ENCODE measurements at regions not wholly inside any gene's neighbourhood (a gene's known extent, or its start where the extent isn't known, plus 50 kb on each side); places are given as distances from the start of the nearest gene placed in this dataset.

GRCh38 chr12:91423693-91424050, 241.1 kb upstream of the DCN start:
- no peak for DNase-seq (ENCODE audit: extremely low read depth in 1 of 2, low read depth in 1 of 2)

GRCh38 chr12:91422811-91423692, 240.4 kb upstream of the DCN start:
- no peak for DNase-seq (ENCODE audit: extremely low read depth in 1 of 2, low read depth in 1 of 2)

GRCh38 chr12:91422127-91422526, 239.5 kb upstream of the DCN start:
- DNase-seq (ENCODE audit: extremely low read depth in 1 of 2, low read depth in 1 of 2), result no peak

DNA sequence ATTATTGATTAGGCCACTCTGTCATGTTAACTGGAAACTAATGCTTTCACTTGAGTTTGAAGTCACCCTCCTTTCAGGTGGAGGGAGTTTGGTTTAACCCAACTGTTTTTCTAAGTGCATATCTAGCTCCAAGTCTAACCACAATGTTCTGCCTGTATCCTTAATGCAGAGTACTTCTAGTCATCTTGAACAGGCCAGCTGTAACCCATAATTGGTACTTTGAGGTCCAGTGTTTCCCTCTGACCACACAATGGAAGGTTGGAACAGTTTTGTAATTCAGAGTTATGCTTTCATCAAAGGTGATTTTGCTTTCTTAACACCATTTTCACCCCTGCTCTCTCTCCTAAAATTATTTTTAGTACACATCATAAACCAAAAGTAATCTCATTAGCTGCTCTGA, 237.2 kb upstream of the DCN start:
- no peak for DNase-seq (ENCODE audit: extremely low read depth in 1 of 2, low read depth in 1 of 2)

GRCh38 chr12:91418221-91419090, 235.8 kb upstream of the DCN start:
- no peak for DNase-seq (ENCODE audit: extremely low read depth in 1 of 2, low read depth in 1 of 2)

DNA sequence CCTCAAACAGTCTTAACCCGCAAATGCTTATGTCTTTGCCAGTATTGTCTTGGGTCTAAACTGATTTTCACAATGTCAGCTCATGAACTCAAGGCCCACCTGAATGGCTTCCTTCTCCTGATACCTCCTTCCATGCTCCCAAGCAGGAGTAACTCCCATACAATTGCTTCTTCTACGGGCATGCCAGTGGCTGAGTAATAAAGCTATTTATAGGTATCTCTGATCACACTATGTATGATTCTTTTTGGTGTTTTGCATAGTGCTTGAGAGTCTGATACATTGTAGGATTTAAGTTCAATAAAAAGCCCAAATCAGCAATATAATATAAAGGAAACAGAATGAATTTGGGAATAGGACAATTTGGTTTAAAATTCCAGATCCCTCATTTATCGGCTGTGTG, 235.0 kb upstream of the DCN start:
- no peak for DNase-seq (ENCODE audit: extremely low read depth in 1 of 2, low read depth in 1 of 2)

DNA sequence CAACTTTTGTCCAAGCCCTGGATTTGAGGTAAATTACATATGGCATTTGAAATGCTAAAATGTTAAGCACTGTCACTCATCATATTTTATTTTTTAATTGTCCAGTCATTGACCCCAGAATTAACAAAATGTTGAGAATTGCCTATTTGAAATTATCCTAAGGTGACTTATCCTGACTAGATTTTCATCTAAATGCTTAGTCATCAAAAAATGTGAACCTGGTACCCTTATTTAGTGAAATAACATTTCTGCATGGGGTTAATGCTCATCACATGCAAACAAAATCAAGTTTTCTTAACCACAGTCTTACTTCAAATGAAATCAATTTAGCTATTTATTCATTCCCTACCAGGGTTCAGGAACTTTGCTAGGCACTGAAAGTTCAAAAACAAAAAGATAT, 232.0 kb upstream of the DCN start:
- no peak for DNase-seq (ENCODE audit: extremely low read depth in 1 of 2, low read depth in 1 of 2)

GRCh38 chr12:91413581-91414546, 231.2 kb upstream of the DCN start:
- DNase-seq (ENCODE audit: extremely low read depth in 1 of 2, low read depth in 1 of 2), result no peak

DNA sequence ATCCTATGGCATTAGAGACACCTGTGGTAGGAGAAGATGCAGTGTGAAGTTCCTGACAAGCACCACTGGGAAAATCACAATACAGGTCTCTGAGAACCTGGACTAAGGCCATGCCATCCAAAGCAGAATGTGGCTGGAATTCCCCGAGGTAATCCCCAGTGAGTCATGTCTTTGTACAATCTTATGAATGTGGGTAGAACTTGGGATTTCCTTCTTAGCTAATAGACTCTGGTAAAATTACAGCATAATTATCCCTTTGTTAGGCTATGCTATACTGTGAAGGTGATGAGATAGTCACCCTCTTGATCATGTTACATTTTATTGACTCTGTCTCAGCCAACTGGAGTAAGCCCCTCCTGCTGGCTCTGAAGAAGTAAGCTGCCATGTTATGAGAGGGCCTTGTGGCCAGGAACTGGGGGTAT, 224.3 kb upstream of the DCN start:
- no peak for DNase-seq (ENCODE audit: extremely low read depth in 1 of 2, low read depth in 1 of 2)

GRCh38 chr12:91404441-91404840, 221.8 kb upstream of the DCN start:
- no peak for DNase-seq (ENCODE audit: extremely low read depth in 1 of 2, low read depth in 1 of 2)

- no peak for DNase-seq (ENCODE audit: extremely low read depth in 1 of 2, low read depth in 1 of 2)
These were observed 218.6 kb upstream of the DCN start for GRCh38 chr12:91401190-91401589.

- no peak for DNase-seq (ENCODE audit: extremely low read depth in 1 of 2, low read depth in 1 of 2)
These were observed 217.7 kb upstream of the DCN start for GRCh38 chr12:91400271-91400670.

DNA sequence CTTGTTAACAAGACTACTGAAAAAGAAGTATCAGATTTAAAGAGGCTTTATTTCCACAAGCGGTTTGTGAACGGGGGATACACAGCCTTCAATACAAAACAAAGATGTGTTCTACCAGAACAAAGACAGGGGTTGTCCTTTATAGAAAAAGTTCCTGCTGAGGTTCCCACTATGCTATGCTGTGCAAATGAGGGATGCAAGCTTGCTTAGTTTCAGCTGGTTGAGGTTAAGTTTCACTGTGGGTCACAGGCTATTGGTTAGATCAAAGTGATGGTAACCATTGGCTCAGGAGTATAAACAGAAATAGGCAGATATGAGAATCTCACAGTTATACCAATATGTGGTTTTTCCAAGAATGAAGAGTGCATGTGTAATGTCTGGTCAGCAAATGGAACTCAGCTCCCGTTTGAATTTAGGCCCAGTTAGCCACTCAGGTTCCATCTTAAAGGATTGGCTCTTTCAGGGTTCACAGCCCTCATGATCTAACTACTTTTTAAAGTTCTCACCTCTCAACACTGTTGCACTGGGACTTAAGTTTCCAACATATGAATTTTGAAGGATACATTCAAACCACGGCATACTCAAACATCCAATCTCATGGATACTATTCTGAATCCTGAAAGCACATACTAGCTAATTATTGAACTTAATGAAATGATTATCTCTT, 215.4 kb upstream of the DCN start:
- DNase-seq (ENCODE audit: extremely low read depth in 1 of 2, low read depth in 1 of 2), result no peak

DNA sequence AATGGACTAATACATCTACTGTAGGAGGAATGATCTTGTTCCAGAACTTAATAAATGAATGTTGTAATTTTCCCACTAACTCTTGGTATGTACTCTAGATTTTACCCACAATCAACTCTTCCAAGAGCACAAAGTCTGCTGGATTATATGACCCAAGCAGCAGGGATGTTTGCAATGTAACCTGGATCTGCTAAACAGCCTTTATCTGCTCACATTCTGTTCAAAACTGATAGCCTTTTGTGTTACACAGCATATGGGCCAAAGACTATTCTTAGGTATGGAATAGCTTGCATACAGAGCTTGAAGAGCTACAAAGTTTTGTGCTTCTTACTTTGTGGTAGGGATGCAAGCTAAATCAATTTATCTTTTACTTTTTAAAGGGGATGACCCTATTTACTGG, 213.7 kb upstream of the DCN start:
- DNase-seq (ENCODE audit: extremely low read depth in 1 of 2, low read depth in 1 of 2), result no peak

- no peak for DNase-seq (ENCODE audit: extremely low read depth in 1 of 2, low read depth in 1 of 2)
These were observed 213.1 kb upstream of the DCN start for GRCh38 chr12:91395628-91396135.

DNA sequence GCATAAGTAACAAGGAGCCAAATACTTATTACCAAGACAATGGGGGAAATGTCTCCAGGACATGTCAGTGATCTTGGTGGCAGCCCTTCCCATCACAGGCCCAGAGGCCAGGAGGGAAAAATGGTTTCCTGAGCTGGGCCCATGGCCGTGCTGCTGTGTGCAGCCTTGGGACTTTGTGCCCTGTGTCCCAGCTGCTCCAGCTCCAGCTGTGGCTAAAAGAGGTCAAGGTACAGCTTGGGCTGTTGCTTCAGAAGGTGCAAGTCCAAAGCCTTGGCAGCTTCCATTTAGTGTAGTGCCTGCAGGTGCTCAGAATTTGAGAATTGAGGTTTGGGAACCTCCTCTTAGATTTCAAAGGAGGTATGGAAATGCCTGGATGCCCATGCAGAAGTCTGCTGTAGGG, 212.3 kb upstream of the DCN start:
- no peak for DNase-seq (ENCODE audit: extremely low read depth in 1 of 2, low read depth in 1 of 2)

DNA sequence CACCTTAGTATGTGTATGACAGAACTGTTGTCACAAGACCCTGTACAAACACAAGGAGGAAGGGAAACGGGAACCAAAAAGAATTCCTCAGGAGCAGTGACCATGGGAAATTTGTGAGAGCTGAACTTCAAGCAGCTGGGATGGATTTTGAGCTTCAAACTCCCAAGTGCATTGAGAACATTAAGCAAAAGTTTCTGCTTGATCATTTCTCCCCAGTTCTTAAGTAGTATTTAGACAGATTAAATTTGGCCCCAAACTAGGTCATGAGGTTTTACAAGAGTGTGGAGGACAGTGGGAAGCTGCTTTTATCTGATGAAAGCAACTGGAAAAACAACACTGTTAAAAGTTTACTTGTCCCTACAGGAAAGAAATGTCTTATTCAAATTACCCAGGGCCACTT, 206.0 kb upstream of the DCN start:
- DNase-seq (ENCODE audit: extremely low read depth in 1 of 2, low read depth in 1 of 2), result no peak

GRCh38 chr12:91387461-91388134, 205.0 kb upstream of the DCN start:
- DNase-seq (ENCODE audit: extremely low read depth in 1 of 2, low read depth in 1 of 2), result no peak

- DNase-seq (ENCODE audit: extremely low read depth in 1 of 2, low read depth in 1 of 2), result no peak
These were observed 202.2 kb upstream of the DCN start for GRCh38 chr12:91384806-91385205.

- DNase-seq (ENCODE audit: extremely low read depth in 1 of 2, low read depth in 1 of 2), result no peak
These were observed 201.7 kb upstream of the DCN start for GRCh38 chr12:91384366-91384765.

Measured in stimulated activated CD8-positive, alpha-beta memory T cell treated with anti-CD3 and anti-CD28 coated beads, Interleukin-7, amount 100 ng/mL, for 48 hours (primary cell).